GM19468 (cell line): ENCODE measurements at regions not wholly inside any gene's neighbourhood (a gene's known extent, or its start where the extent isn't known, plus 50 kb on each side); places are given as distances from the start of the nearest gene placed in this dataset.

Source experiments
- ATAC-seq: cut with Tn5 transposase; IDR thresholded peaks from one replicate; pipeline ENCODE4 v1.9.1; 2021; ENCODE audit warnings: mild to moderate bottlenecking, moderate library complexity, moderate number of reproducible peaks; ENCODE audit not compliant: unreplicated experiment; ENCODE audit errors: extremely low read depth

- no peak for ATAC-seq
Observed at GRCh38 chr10:29859521-29860130, 199.8 kb downstream of the JCAD start.

GRCh38 chr10:29858702-29859267, 200.6 kb downstream of the JCAD start:
- no peak for ATAC-seq

GRCh38 chr10:29857843-29858701, 201.3 kb downstream of the JCAD start:
- no peak for ATAC-seq

DNA sequence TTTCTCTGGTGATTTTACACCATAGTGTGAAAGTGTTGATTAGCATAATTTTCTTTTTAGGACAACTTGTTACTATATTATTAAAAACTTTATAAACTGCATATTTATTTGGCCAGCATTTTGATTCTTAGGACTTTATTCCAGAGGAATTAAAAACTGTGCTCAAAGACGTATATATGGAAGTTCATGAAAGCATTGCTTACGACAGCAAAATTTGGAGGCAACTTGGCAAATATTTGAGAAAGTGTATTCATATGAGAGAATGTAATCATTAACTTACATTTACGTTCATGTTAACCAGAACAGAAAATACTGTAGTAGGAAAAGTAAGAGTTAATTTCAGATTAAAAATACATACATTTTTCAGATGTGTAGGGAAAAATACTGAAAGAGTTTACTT, 203.1 kb downstream of the JCAD start:
- ATAC-seq = no peak

- no peak for ATAC-seq
Observed at GRCh38 chr10:29853913-29854312, 205.5 kb downstream of the JCAD start.

- ATAC-seq = no peak
Observed at GRCh38 chr10:29851241-29851640, 208.1 kb downstream of the JCAD start.

- ATAC-seq = no peak
Observed at GRCh38 chr10:29850371-29850770, 209.0 kb downstream of the JCAD start.

DNA sequence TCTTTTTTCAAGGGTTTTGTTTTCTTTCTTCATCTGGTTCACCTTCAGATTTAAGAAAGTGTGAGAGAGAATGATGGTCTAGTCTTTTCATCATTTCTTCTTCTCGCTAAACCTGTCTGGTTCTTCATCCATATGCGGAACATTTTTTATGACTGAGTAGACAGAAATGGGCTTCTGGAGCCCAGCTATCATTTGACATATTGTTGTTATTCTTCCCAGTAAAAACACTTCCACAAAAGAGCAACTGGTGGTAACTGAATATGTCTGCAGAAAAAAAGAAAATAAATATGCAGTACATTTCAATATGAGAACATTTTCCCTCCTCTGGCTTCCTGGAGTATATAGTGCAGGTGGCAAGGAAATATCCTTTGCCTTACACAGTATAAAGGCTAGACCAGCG, 209.5 kb downstream of the JCAD start:
- ATAC-seq = no peak

GRCh38 chr10:29849126-29849833, 210.1 kb downstream of the JCAD start:
- no peak for ATAC-seq

DNA sequence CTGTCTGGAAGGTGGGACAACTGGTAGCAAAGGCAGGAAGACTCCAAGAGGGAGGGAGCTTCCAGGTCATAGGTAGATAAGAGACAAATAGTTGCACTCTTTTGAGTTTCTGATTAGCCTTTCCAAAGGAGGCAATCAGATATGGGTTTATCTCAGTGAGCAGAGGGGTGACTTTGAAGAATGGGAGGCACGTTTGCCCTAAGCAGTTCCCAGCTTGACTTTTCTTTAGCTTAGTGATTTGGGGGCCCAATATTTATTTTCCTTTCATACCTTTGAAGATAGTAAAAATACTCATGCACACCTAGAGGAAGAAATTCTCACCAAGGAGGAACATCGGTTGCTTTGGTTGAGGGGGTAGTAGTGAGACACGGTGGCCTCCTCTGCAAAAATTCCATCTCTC, 212.1 kb upstream of the SVIL start:
- ATAC-seq = no peak

DNA sequence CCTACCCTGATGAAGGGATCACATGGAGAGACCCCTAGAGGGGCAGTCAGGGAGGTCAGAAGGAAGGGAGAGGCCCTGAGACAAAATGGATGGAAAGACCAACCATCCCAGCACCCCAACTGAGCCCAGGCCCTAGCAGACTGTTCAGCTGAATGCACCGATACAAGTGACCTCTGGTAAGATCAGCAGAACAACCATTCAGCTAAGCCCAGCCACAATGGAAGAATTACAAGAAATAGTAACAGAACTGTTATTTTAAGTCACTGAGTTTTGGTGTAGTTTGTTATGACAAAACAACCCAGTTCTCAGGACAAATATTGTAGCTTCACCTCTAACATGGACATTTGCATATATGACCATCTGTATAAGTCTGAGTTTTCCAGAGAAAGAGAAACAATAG, 210.4 kb upstream of the SVIL start:
- ATAC-seq = no peak

DNA sequence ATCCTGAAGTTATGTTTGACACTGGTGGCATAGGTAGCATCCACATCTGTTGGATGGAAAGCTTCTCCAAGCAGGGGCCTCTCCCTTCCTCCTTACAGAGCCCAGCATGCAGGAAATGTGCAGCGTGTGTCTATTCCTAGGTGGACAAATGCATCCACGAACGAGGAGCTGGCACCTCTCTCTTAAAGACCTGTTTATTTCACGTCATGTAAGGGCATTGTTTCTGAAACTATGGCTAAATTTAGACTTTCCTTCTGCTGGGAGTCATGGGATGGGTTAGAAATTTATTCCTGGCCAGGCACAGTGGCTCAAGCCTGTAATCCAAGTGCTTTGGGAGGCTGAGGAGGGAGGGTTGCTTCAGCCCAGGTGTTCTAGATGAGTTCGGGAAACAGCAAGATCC, 208.4 kb upstream of the SVIL start:
- ATAC-seq = no peak

GRCh38 chr10:29841724-29842649, 207.2 kb upstream of the SVIL start:
- ATAC-seq = no peak

DNA sequence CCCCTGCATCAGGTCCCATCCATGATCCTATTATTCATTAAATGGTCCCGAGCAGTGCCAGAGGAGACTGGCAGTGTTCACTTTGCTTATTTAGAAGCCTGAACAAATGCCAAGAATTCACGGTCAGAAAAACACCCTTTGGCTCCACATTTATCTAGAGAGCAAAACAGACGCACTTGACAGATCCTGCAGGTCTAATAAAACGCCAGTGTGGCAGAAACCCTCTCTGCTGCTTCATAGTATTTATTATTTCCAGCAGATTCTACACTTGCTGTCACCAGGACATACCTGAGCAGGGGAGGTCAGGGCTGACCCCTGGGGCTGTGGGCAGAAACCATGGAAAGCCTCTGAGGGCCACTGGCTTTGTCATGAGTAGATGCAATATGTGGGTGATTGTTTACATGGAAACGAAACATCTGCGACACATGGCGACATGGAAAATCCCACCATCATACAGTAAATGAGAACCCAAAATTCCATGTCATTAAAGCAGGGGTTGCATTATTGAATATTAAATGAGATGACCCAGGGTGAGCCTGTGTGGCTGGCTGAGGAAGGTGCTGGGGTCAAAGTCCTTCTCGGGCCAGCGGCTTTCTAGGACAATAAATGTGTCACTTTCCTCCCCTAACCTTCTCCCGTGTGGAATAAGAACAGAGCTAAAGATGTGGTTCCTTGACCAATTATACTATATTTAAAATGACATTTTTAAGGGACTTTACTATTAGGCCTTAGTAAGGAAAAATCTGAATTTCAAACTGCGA, 205.9 kb upstream of the SVIL start:
- ATAC-seq = no peak

GRCh38 chr10:29839826-29840515, 205.2 kb upstream of the SVIL start:
- ATAC-seq = no peak

DNA sequence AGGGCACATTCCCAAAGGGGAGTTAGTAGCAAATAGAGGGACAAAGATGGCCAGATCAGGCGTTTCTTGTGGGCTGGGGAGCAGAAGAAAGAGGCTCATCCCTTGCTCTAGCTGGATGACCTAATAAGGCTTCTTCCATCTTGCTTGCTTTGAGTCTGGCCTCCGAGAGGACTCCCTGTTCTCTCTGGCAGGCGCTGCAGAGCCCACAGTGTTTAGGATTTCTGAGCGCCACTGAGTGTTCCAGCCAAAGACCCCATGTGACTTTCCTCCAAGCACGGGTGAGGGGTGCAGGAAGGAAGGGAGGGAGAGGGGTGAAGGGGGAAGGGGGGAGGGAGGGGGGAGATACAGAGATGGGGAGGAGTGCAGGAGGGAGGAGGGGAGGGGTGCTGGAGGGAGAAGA, 203.8 kb upstream of the SVIL start:
- no peak for ATAC-seq

GRCh38 chr10:29837586-29837985, 202.8 kb upstream of the SVIL start:
- ATAC-seq = no peak

DNA sequence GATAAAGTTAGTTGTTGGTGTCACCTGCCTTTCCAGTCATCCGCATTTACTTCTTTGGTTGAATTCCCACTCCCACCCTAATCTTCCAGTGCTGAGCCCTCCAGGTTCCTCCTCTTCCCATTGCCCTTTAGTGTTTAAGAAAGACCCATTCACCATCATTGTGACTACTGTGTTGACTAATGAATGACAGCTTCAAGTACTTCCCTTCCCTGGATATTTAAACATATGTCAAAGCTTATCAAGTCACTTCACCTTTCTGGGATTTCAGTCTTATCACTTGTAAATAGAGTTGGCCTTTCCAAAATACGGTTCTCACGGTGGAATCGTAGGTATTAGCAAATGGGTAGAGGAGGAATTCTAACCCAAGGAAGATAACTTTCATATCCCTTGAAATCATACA, 201.6 kb upstream of the SVIL start:
- no peak for ATAC-seq

GRCh38 chr10:29835055-29835454, 200.3 kb upstream of the SVIL start:
- no peak for ATAC-seq
